IMR-90 (cell line): ENCODE measurements at regions not wholly inside any gene's neighbourhood (a gene's known extent, or its start where the extent isn't known, plus 50 kb on each side); places are given as distances from the start of the nearest gene placed in this dataset.
"Not testable (repeated sequence)": the region's sequence is repeated elsewhere in the genome, so short reads cannot be mapped to it uniquely, and the experiment has no call there.

Source experiments
- ATAC-seq: fragments of 200-7000 bp; cut with Tn5 transposase; 2 replicates; pipeline ENCODE4 v1.9.1; 2020; ENCODE audit warnings: low read depth, mild to moderate bottlenecking, moderate library complexity
- BruUV-seq: library from RNA; stranded (reverse); fragments of 400-500 nt; replicated peaks from 2 replicates; lab custom pipeline; 2021; lab: Mats Ljungman, UMichigan
- CTCF ChIA-PET: fragments of 300-600 bp; formaldehyde crosslinking; extraction: SDS; loops from one replicate; lab custom pipeline; 2021; ENCODE audit warnings: antibody characterized with exemption; lab: Yijun Ruan, JAX
- POLR2A ChIA-PET: fragments of 300-600 bp; sonication (Branson Sonifier 250); formaldehyde crosslinking; loops from one replicate; lab custom pipeline; 2022; ENCODE audit warnings: antibody characterized with exemption; ENCODE audit not compliant: unreplicated experiment; lab: Charles Lee
- DNase-seq: peaks from one replicate; pipeline ENCODE4 v3.0.0; 2013
- H2AFZ ChIP-seq: replicated peaks from 2 replicates; pipeline ENCODE3; 2013; ENCODE audit warnings: low read length, mild to moderate bottlenecking; ENCODE audit not compliant: poor library complexity
- H2AK5ac ChIP-seq: 2 replicates; pipeline ENCODE4 v1.6.1; 2013; ENCODE audit warnings: low read depth, low read length, inconsistent platforms
- H2AK9ac ChIP-seq: replicated peaks from 2 replicates; pipeline ENCODE3; 2013; ENCODE audit warnings: mild to moderate bottlenecking, low read depth, low read length, moderate library complexity; ENCODE audit not compliant: poor library complexity
- H2BK120ac ChIP-seq: 2 replicates; pipeline ENCODE4 v1.6.1; 2013; ENCODE audit warnings: low read depth, low read length, inconsistent platforms
- H2BK15ac ChIP-seq: 3 replicates; pipeline ENCODE4 v1.6.1; 2013; ENCODE audit warnings: low read depth, low read length, inconsistent platforms
- H2BK20ac ChIP-seq: 2 replicates; pipeline ENCODE4 v1.6.1; 2013; ENCODE audit warnings: low read depth, mild to moderate bottlenecking, inconsistent platforms, low read length, moderate library complexity
- H2BK5ac ChIP-seq: 2 replicates; pipeline ENCODE4 v1.6.1; 2013; ENCODE audit warnings: mild to moderate bottlenecking, low read depth, low read length, inconsistent platforms; ENCODE audit not compliant: poor library complexity, severe bottlenecking
- H3K14ac ChIP-seq: replicated peaks from 2 replicates; pipeline ENCODE4 v1.6.1; 2013; ENCODE audit warnings: low read depth, low read length, inconsistent platforms
- H3K18ac ChIP-seq: 2 replicates; pipeline ENCODE4 v1.6.1; 2013; ENCODE audit warnings: low read depth, low read length, control low read depth
- H3K23ac ChIP-seq: 2 replicates; pipeline ENCODE4 v1.6.1; 2013; ENCODE audit warnings: low read depth, low read length, inconsistent platforms
- H3K27ac ChIP-seq: 2 replicates; pipeline ENCODE4 v1.5.1; 2013; ENCODE audit warnings: mild to moderate bottlenecking, control low read depth, low read length; ENCODE audit not compliant: insufficient read depth
- H3K27me3 ChIP-seq: 2 replicates; pipeline ENCODE4 v1.6.1; 2013; ENCODE audit warnings: low read length; ENCODE audit not compliant: control insufficient read depth, insufficient read depth
- H3K36me3 ChIP-seq: 2 replicates; pipeline ENCODE4 v1.6.1; 2013; ENCODE audit warnings: low read length, mixed read lengths; ENCODE audit not compliant: control insufficient read depth, insufficient read depth
- H3K4ac ChIP-seq: 2 replicates; pipeline ENCODE4 v1.6.1; 2013; ENCODE audit warnings: low read depth, low read length, inconsistent platforms
- H3K4me1 ChIP-seq: 2 replicates; pipeline ENCODE4 v1.6.1; 2013; ENCODE audit warnings: low read length, mixed read lengths; ENCODE audit not compliant: control insufficient read depth, insufficient read depth
- H3K4me2 ChIP-seq: 2 replicates; pipeline ENCODE4 v1.6.1; 2013; ENCODE audit warnings: low read depth, mild to moderate bottlenecking, control low read depth, low read length, moderate library complexity
- H3K4me3 ChIP-seq: 2 replicates; pipeline ENCODE4 v1.5.1; 2013; ENCODE audit warnings: low read depth, mild to moderate bottlenecking, control low read depth, low read length, moderate library complexity; ENCODE audit not compliant: insufficient read depth
- H3K56ac ChIP-seq: 2 replicates; pipeline ENCODE4 v1.6.1; 2013; ENCODE audit warnings: low read length, inconsistent platforms; ENCODE audit not compliant: insufficient read depth; ENCODE audit errors: extremely low read depth
- H3K79me1 ChIP-seq, 2 experiments: 2 replicates each; pipeline ENCODE4 v1.6.1; 2013; ENCODE audit warnings: low read length in 2 of 2, inconsistent platforms in 1 of 2, low read depth in 1 of 2
- H3K9ac ChIP-seq: 2 replicates; pipeline ENCODE4 v1.6.1; 2013; ENCODE audit warnings: low read depth, low read length, control low read depth
- H3K9me1 ChIP-seq: 2 replicates; pipeline ENCODE4 v1.6.1; 2013; ENCODE audit warnings: low read length, inconsistent platforms; ENCODE audit not compliant: insufficient read depth
- H3K9me3 ChIP-seq: 2 replicates; pipeline ENCODE4 v1.6.1; 2013; ENCODE audit warnings: low read length; ENCODE audit not compliant: control insufficient read depth, insufficient read depth
- H4K20me1 ChIP-seq: 2 replicates; pipeline ENCODE4 v1.6.1; 2013; ENCODE audit warnings: low read length, inconsistent platforms; ENCODE audit not compliant: insufficient read depth
- H4K5ac ChIP-seq: 2 replicates; pipeline ENCODE4 v1.6.1; 2013; ENCODE audit warnings: mild to moderate bottlenecking, low read depth, low read length, control low read depth
- H4K8ac ChIP-seq, 2 experiments: 2 replicates each; pipeline ENCODE4 v1.6.1; 2013; ENCODE audit warnings: low read depth in 2 of 2, low read length in 2 of 2, control low read depth in 1 of 2, inconsistent platforms in 1 of 2
- H4K91ac ChIP-seq: 2 replicates; pipeline ENCODE4 v1.6.1; 2013; ENCODE audit warnings: low read depth, low read length, inconsistent platforms; ENCODE audit not compliant: insufficient read depth
- WGBS, 2 experiments: methylation state at CpG; one replicate each; pipeline versions ENCODE4 v1.1.5 to v1.1.7; 2013; ENCODE audit warnings: missing lambda C conversion rate in 2 of 2; ENCODE audit not compliant: insufficient read length in 1 of 2; ENCODE audit errors: extremely low coverage in 2 of 2; 5-methylcytosine and 5-hydroxymethylcytosine counted together
- dilution Hi-C: fragments of 300-500 bp; cut with HindIII; formaldehyde crosslinking; loops from one replicate; pipeline ENCODE4 v1.14.3; 2018; ENCODE audit warnings: low sequenced_read_pairs; ENCODE audit not compliant: unreplicated experiment
- in situ Hi-C: fragments of 300-500 bp; cut with MboI; formaldehyde crosslinking; loops from 3 replicates; pipeline ENCODE4 v1.14.3; 2019; ENCODE audit warnings: low sequenced_read_pairs, inconsistent platforms, mixed read lengths
- intact Hi-C: fragments of 100-400 bp; cut with micrococcal nuclease; formaldehyde crosslinking; loops from 2 replicates; pipeline ENCODE4 v1.10.0; 2022

DNA sequence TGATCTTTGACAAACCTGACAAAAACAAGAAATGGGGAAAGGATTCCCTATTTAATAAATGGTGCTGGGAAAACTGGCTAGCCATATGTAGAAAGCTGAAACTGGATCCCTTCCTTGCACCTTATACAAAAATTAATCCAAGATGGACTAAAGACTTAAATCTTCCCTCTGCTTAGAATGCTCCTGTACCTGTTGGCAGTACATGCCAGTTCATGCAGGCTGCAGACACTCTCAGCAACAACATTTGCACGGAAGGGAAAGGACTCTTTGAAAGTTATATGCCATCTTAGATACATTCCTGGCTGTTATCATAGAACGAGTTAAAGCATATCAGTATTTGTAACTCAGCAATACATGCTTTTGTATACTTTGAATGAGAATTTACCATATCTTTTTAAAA is 649.9 kb downstream of the RNF144A start:
- H3K36me3 ChIP-seq, H3K79me1 ChIP-seq, H3K27ac ChIP-seq, H2AK5ac ChIP-seq, H3K23ac ChIP-seq, ATAC-seq, H3K4me3 ChIP-seq, H2AFZ ChIP-seq, H2BK15ac ChIP-seq, H3K4me2 ChIP-seq, H3K9me3 ChIP-seq, H4K8ac ChIP-seq, DNase-seq, H4K5ac ChIP-seq, BruUV-seq, H3K9ac ChIP-seq, H3K14ac ChIP-seq, H2BK20ac ChIP-seq, H3K56ac ChIP-seq, H2BK5ac ChIP-seq, intact Hi-C loops, H3K27me3 ChIP-seq, in situ Hi-C loops, H3K4ac ChIP-seq, H3K9me1 ChIP-seq, H4K91ac ChIP-seq, H4K20me1 ChIP-seq, H3K18ac ChIP-seq, H2AK9ac ChIP-seq, H2BK120ac ChIP-seq, POLR2A ChIA-PET, dilution Hi-C loops, H3K4me1 ChIP-seq: not testable (repeated sequence)
- no CpG with 5 or more reads among the region's 2 CpGs for WGBS, 2 experiments
- CTCF ChIA-PET = interaction anchor here (1.3 kb wide), 1 partner anchor 12 kb away, joined by 5 read pairs; no protein-coding TSS in a partner anchor
